ENCODE measurements at regions not wholly inside any gene's neighbourhood (a gene's known extent, or its start where the extent isn't known, plus 50 kb on each side); places are given as distances from the start of the nearest gene placed in this dataset.
"Not testable (repeated sequence)": the region's sequence is repeated elsewhere in the genome, so short reads cannot be mapped to it uniquely, and the experiment has no call there.

DNA sequence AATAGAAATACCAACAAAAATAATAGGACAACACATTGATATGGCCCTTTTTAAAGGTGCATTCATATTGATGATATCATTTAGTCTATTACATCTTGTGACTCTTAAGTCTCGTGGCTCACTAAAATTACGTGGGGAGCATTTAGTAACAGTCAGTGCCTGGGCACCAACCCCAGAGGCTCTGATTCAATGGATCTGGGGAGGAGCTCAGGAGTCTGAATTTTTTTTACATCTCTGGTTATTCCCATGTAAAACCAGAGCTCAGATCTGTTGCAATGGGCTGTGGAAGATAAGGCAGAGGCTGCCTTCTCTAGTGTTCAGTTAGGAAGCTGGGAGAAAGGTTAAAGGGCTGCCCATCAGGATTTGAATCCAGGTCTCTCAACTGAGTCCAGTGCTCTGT, 549.9 kb upstream of the CDH5 start:
- no peak for ATAC-seq (ENCODE audit: low read depth)
- 92% methylated on average over 2 of the region's 2 CpGs for WGBS (ENCODE audit: insufficient coverage)
- no peak overlapping the region for H2AFZ ChIP-seq (ENCODE audit: insufficient read depth, low read depth, low read length, poor library complexity, severe bottlenecking)
- no peaks in the 10 kb centered on the region for H3K36me3 ChIP-seq (replicated peaks in 1 of 2; ENCODE audit: control extremely low read depth in 1 of 2, control insufficient read depth in 1 of 2, extremely low read depth in 1 of 2, insufficient read depth in 2 of 2, low read length in 1 of 2)
- no peaks in the 10 kb centered on the region for H3K9me3 Mint-ChIP-seq (ENCODE audit: insufficient read depth)
- H3K4me1 Mint-ChIP-seq = no peaks in the 10 kb centered on the region
- DNase-seq = no peak
- H3K4me1 ChIP-seq (ENCODE audit: control insufficient read depth in 2 of 2, insufficient read depth in 2 of 2, low read length in 2 of 2) = no peaks in the 10 kb centered on the region
- POLR2A ChIA-PET = no interaction called here
- no peak overlapping the region for H3K4me2 ChIP-seq (replicated peaks; ENCODE audit: low read depth, low read length, poor library complexity, severe bottlenecking)
- no peak overlapping the region for H3K4me3 ChIP-seq (ENCODE audit: control extremely low read depth in 1 of 5, extremely low read depth in 1 of 5, insufficient read depth in 1 of 5, low read depth in 2 of 5, low read length in 4 of 5)
- H3K9me3 ChIP-seq (ENCODE audit: control extremely low read depth in 1 of 3, control insufficient read depth in 2 of 3, insufficient read depth in 1 of 3, low read length in 2 of 3) = no peaks in the 10 kb centered on the region
- no peak overlapping the region for H3K27ac Mint-ChIP-seq
- H3K27me3 ChIP-seq (replicated peaks in 1 of 4; ENCODE audit: control extremely low read depth in 1 of 4, control insufficient read depth in 3 of 4, insufficient read depth in 4 of 4, low read length in 3 of 4) = no peaks in the 10 kb centered on the region
- H3K79me2 ChIP-seq (ENCODE audit: control insufficient read depth, insufficient read depth, low read length) = no peaks in the 10 kb centered on the region
- TF ChIP-seq, protein P1, sequence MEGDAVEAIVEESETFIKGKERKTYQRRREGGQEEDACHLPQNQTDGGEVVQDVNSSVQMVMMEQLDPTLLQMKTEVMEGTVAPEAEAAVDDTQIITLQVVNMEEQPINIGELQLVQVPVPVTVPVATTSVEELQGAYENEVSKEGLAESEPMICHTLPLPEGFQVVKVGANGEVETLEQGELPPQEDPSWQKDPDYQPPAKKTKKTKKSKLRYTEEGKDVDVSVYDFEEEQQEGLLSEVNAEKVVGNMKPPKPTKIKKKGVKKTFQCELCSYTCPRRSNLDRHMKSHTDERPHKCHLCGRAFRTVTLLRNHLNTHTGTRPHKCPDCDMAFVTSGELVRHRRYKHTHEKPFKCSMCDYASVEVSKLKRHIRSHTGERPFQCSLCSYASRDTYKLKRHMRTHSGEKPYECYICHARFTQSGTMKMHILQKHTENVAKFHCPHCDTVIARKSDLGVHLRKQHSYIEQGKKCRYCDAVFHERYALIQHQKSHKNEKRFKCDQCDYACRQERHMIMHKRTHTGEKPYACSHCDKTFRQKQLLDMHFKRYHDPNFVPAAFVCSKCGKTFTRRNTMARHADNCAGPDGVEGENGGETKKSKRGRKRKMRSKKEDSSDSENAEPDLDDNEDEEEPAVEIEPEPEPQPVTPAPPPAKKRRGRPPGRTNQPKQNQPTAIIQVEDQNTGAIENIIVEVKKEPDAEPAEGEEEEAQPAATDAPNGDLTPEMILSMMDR (IDR thresholded peaks at IDR 0.05) = no peak
- no peak for TF ChIP-seq EZH2 (IDR thresholded peaks at IDR 0.05; ENCODE audit: borderline replicate concordance, insufficient read depth, low read depth, low read length, poor library complexity, severe bottlenecking)
- H3K27ac ChIP-seq (ENCODE audit: low read length in 2 of 2) = no peak overlapping the region
- no peaks in the 10 kb centered on the region for H4K20me1 ChIP-seq (ENCODE audit: control insufficient read depth, insufficient read depth, low read length, poor library complexity, severe bottlenecking)
- CTCF ChIA-PET = no interaction called here
- H3K9ac ChIP-seq (ENCODE audit: low read length) = no peak overlapping the region
- intact Hi-C loops (cut with micrococcal nuclease) = no loop called here
- no peak overlapping the region for H3K4me3 Mint-ChIP-seq
- no peaks in the 10 kb centered on the region for H3K27me3 Mint-ChIP-seq

DNA sequence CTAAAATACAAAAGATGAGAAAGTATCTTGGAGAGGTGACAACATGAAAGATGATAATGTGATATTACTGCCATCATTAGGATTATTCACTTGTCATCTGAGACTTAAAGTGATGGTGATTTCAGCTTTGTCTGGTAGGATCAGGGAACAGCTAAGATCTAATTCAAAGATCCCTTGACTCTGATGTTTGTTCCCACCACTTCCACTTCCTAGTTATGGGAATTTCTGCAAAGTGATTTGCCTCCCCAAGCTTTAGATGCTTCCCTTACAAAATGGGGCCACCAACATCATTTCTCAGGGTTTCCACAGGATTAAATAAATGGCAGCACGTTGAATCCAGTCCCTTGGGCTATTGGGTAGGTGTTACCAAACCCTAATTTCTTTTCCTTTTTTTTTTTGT, 550.8 kb upstream of the CDH5 start:
- Histone ChIP-seq H3K27ac (ENCODE audit: low read length in 2 of 2) (no peak overlapping the region), H3K27me3 (replicated peaks in 1 of 4; ENCODE audit: control extremely low read depth in 1 of 4, control insufficient read depth in 3 of 4, insufficient read depth in 4 of 4, low read length in 3 of 4) (no peaks in the 10 kb centered on the region), H3K4me1 (ENCODE audit: control insufficient read depth in 2 of 2, insufficient read depth in 2 of 2, low read length in 2 of 2) (no peaks in the 10 kb centered on the region), H3K36me3 (replicated peaks in 1 of 2; ENCODE audit: control extremely low read depth in 1 of 2, control insufficient read depth in 1 of 2, extremely low read depth in 1 of 2, insufficient read depth in 2 of 2, low read length in 1 of 2) (no peaks in the 10 kb centered on the region), H2AFZ (ENCODE audit: insufficient read depth, low read depth, low read length, poor library complexity, severe bottlenecking) (no peak overlapping the region), H3K9me3 (ENCODE audit: control extremely low read depth in 1 of 3, control insufficient read depth in 2 of 3, insufficient read depth in 1 of 3, low read length in 2 of 3) (no peaks in the 10 kb centered on the region), H4K20me1 (ENCODE audit: control insufficient read depth, insufficient read depth, low read length, poor library complexity, severe bottlenecking) (no peaks in the 10 kb centered on the region), H3K4me3 (ENCODE audit: control extremely low read depth in 1 of 5, extremely low read depth in 1 of 5, insufficient read depth in 1 of 5, low read depth in 2 of 5, low read length in 4 of 5) (no peak overlapping the region), H3K79me2 (ENCODE audit: control insufficient read depth, insufficient read depth, low read length) (no peaks in the 10 kb centered on the region), H3K9ac (ENCODE audit: low read length) (no peak overlapping the region), H3K4me2 (replicated peaks; ENCODE audit: low read depth, low read length, poor library complexity, severe bottlenecking) (no peak overlapping the region)
- Mint-ChIP-seq H3K9me3 (ENCODE audit: insufficient read depth) (no peaks in the 10 kb centered on the region), H3K4me3 (no peak overlapping the region), H3K4me1 (no peaks in the 10 kb centered on the region), H3K27me3 (no peaks in the 10 kb centered on the region), H3K27ac (no peak overlapping the region)
- ChIA-PET CTCF (no interaction called here), POLR2A (no interaction called here)
- no peak for TF ChIP-seq EZH2 (IDR thresholded peaks at IDR 0.05; ENCODE audit: borderline replicate concordance, insufficient read depth, low read depth, low read length, poor library complexity, severe bottlenecking)
- TF ChIP-seq, protein P1 (IDR thresholded peaks at IDR 0.05) = no peak
- DNase-seq (no peak), ATAC-seq (ENCODE audit: low read depth) (no peak)
- intact Hi-C loops (cut with micrococcal nuclease) = no loop called here
- no CpG with 5 or more reads among the region's 1 CpG for WGBS (ENCODE audit: insufficient coverage)

DNA sequence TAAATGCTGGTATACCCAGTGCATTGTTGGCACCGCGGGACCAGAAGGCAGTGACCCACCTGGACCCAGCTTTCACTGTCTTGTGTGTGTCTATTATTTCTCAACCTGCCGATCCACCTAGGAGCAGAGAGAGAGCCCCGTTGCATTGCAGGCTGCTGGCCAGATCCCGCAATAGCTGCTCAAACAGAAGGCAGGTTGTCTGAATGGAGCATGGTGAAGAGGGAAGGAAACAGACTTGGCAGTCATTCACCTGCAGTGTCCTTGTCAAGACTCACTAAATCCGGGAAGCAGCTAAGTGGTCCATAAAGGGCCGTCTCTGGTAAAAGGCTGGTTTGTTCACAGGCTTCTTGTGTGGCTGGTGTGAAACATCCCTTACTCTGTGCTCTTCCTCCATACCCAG, 552.6 kb upstream of the CDH5 start:
- H3K27ac ChIP-seq (ENCODE audit: low read length in 2 of 2); POLR2A ChIA-PET; H3K36me3 ChIP-seq (replicated peaks in 1 of 2; ENCODE audit: control extremely low read depth in 1 of 2, control insufficient read depth in 1 of 2, extremely low read depth in 1 of 2, insufficient read depth in 2 of 2, low read length in 1 of 2); H4K20me1 ChIP-seq (ENCODE audit: control insufficient read depth, insufficient read depth, low read length, poor library complexity, severe bottlenecking); H3K4me3 ChIP-seq (ENCODE audit: control extremely low read depth in 1 of 5, extremely low read depth in 1 of 5, insufficient read depth in 1 of 5, low read depth in 2 of 5, low read length in 4 of 5); H3K4me1 ChIP-seq (ENCODE audit: control insufficient read depth in 2 of 2, insufficient read depth in 2 of 2, low read length in 2 of 2); CTCF ChIA-PET; H3K9me3 Mint-ChIP-seq (ENCODE audit: insufficient read depth); H3K27me3 Mint-ChIP-seq; H3K27me3 ChIP-seq (replicated peaks in 1 of 4; ENCODE audit: control extremely low read depth in 1 of 4, control insufficient read depth in 3 of 4, insufficient read depth in 4 of 4, low read length in 3 of 4); ATAC-seq (ENCODE audit: low read depth); H3K4me1 Mint-ChIP-seq; H3K4me3 Mint-ChIP-seq; H3K9me3 ChIP-seq (ENCODE audit: control extremely low read depth in 1 of 3, control insufficient read depth in 2 of 3, insufficient read depth in 1 of 3, low read length in 2 of 3); H2AFZ ChIP-seq (ENCODE audit: insufficient read depth, low read depth, low read length, poor library complexity, severe bottlenecking); H3K27ac Mint-ChIP-seq; H3K9ac ChIP-seq (ENCODE audit: low read length); DNase-seq; H3K4me2 ChIP-seq (replicated peaks; ENCODE audit: low read depth, low read length, poor library complexity, severe bottlenecking); H3K79me2 ChIP-seq (ENCODE audit: control insufficient read depth, insufficient read depth, low read length); intact Hi-C loops (cut with micrococcal nuclease): not testable (repeated sequence)
- 89% methylated on average over 7 of the region's 7 CpGs for WGBS (ENCODE audit: insufficient coverage)
